Endodermal cell (in vitro differentiated cells): ENCODE measurements at regions not wholly inside any gene's neighbourhood (a gene's known extent, or its start where the extent isn't known, plus 50 kb on each side); places are given as distances from the start of the nearest gene placed in this dataset.

Source experiments
- DNase-seq: peaks from one replicate; pipeline ENCODE4 v3.0.0-alpha.2; 2017
- H3K27ac ChIP-seq: 2 replicates; pipeline ENCODE4 v1.5.1; 2013; ENCODE audit warnings: mild to moderate bottlenecking, low read depth, low read length, moderate library complexity
- H3K27me3 ChIP-seq: 2 replicates; pipeline ENCODE4 v1.6.1; 2013; ENCODE audit warnings: mild to moderate bottlenecking, low read length, moderate library complexity; ENCODE audit not compliant: insufficient read depth, control insufficient read depth, poor library complexity, severe bottlenecking
- H3K36me3 ChIP-seq: 2 replicates; pipeline ENCODE4 v1.7.0; 2013; ENCODE audit warnings: mild to moderate bottlenecking, low read length, moderate library complexity; ENCODE audit not compliant: control insufficient read depth, insufficient read depth
- H3K4me1 ChIP-seq: one replicate; pipeline ENCODE4 v1.7.0; 2013; ENCODE audit warnings: low read length; ENCODE audit not compliant: control insufficient read depth, insufficient read depth
- H3K4me3 ChIP-seq: 2 replicates; pipeline ENCODE4 v1.5.1; 2013; ENCODE audit warnings: mild to moderate bottlenecking, low read length, moderate library complexity
- H3K9ac ChIP-seq: 2 replicates; pipeline ENCODE4 v1.6.1; 2013; ENCODE audit warnings: mild to moderate bottlenecking, low read length, moderate library complexity; ENCODE audit not compliant: poor library complexity, severe bottlenecking; ENCODE audit errors: extremely low read depth
- H3K9me3 ChIP-seq: 2 replicates; pipeline ENCODE4 v1.6.1; 2013; ENCODE audit warnings: mild to moderate bottlenecking, low read length, moderate library complexity; ENCODE audit not compliant: control insufficient read depth
- H3K27ac Mint-ChIP-seq: 2 replicates; pipeline ENCODE4 v1.8.0; 2020; ENCODE audit warnings: mixed read lengths
- H3K27me3 Mint-ChIP-seq: 2 replicates; pipeline ENCODE4 v1.8.0; 2021; ENCODE audit warnings: mild to moderate bottlenecking, mixed read lengths; ENCODE audit not compliant: insufficient read depth
- H3K36me3 Mint-ChIP-seq: 2 replicates; pipeline ENCODE4 v1.8.0; 2020; ENCODE audit warnings: low read depth, mixed read lengths
- H3K4me1 Mint-ChIP-seq: 2 replicates; pipeline ENCODE4 v1.8.0; 2020; ENCODE audit warnings: mixed read lengths
- H3K4me3 Mint-ChIP-seq: 2 replicates; pipeline ENCODE4 v1.8.0; 2020; ENCODE audit warnings: mild to moderate bottlenecking, moderate library complexity, mixed read lengths
- H3K9me3 Mint-ChIP-seq: 2 replicates; pipeline ENCODE4 v1.8.0; 2020; ENCODE audit warnings: mild to moderate bottlenecking, mixed read lengths
- WGBS, 2 experiments: methylation state at CpG; one replicate each; pipeline versions ENCODE4 v1.1.5 to v1.1.7; 2013; ENCODE audit warnings: missing lambda C conversion rate in 2 of 2, mixed read lengths in 1 of 2; ENCODE audit not compliant: insufficient coverage in 1 of 2, insufficient read length in 1 of 2; 5-methylcytosine and 5-hydroxymethylcytosine counted together
- TF ChIP-seq, protein P1 (sequence below): fragments of 200-600 bp; sonication (generic); conservative IDR thresholded peaks from 2 replicates; pipeline ENCODE4 v1.5.0; 2021; ENCODE audit warnings: antibody characterized with exemption, mild to moderate bottlenecking

DNA sequence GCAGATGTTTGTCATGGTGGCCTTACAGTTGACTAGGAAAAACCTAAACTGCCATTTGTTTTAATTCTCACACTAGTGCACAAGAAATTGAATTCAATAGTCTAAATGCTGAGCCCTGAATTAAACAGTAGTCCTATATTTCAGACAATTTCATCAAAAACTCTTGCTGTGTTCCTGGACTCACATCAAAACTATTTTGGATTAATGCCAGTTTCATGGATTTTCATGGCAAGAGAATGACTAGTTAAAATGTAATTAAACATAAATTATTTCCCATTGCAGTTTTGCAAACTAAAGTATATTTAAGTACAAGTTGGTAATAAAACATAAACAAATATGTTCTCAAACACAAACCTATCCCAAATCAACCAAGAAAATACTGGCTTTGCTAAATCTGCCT, 468.0 kb upstream of the PRICKLE1 start:
- H3K4me1 ChIP-seq, result no peaks in the 10 kb centered on the region
- H3K9me3 ChIP-seq, result no peaks in the 10 kb centered on the region
- TF ChIP-seq, protein P1, sequence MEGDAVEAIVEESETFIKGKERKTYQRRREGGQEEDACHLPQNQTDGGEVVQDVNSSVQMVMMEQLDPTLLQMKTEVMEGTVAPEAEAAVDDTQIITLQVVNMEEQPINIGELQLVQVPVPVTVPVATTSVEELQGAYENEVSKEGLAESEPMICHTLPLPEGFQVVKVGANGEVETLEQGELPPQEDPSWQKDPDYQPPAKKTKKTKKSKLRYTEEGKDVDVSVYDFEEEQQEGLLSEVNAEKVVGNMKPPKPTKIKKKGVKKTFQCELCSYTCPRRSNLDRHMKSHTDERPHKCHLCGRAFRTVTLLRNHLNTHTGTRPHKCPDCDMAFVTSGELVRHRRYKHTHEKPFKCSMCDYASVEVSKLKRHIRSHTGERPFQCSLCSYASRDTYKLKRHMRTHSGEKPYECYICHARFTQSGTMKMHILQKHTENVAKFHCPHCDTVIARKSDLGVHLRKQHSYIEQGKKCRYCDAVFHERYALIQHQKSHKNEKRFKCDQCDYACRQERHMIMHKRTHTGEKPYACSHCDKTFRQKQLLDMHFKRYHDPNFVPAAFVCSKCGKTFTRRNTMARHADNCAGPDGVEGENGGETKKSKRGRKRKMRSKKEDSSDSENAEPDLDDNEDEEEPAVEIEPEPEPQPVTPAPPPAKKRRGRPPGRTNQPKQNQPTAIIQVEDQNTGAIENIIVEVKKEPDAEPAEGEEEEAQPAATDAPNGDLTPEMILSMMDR, result no peak
- H3K4me3 ChIP-seq, result no peak overlapping the region
- H3K9me3 Mint-ChIP-seq, result no peaks in the 10 kb centered on the region
- no peaks in the 10 kb centered on the region for H3K27me3 ChIP-seq
- H3K4me1 Mint-ChIP-seq, result no peaks in the 10 kb centered on the region
- DNase-seq, result no peak
- no peaks in the 10 kb centered on the region for H3K36me3 Mint-ChIP-seq
- H3K36me3 ChIP-seq, result no peaks in the 10 kb centered on the region
- no peak overlapping the region for H3K27ac Mint-ChIP-seq
- H3K27me3 Mint-ChIP-seq, result no peaks in the 10 kb centered on the region
- H3K4me3 Mint-ChIP-seq, result no peak overlapping the region
- no peak overlapping the region for H3K27ac ChIP-seq
- no peak overlapping the region for H3K9ac ChIP-seq

DNA sequence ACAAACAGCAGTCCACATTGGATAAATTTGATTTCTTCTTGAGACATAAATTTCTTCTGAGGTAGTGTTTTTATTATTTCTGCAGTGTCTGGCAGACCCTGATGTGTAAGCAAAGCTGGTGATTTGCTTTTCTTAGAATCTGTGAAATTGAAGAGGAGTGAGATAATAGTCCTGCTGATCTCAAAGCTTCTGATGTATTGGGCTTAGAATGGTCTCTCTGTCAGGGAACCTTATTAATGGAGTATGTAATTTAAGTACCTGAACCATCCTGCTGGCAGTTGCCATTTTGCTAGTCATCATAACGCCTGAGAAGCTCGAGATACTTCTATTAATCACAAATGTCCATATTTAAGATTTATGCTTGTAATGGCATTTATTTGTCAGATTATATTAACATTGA, 464.5 kb upstream of the PRICKLE1 start:
- H3K27me3 Mint-ChIP-seq, result no peaks in the 10 kb centered on the region
- Histone ChIP-seq H3K27me3 (no peaks in the 10 kb centered on the region), H3K27ac (no peak overlapping the region), H3K9ac (no peak overlapping the region), H3K4me3 (no peak overlapping the region), H3K9me3 (no peaks in the 10 kb centered on the region), H3K4me1 (no peaks in the 10 kb centered on the region), H3K36me3 (no peaks in the 10 kb centered on the region)
- H3K36me3 Mint-ChIP-seq, result no peaks in the 10 kb centered on the region
- TF ChIP-seq, protein P1, result no peak
- DNase-seq, result no peak
- H3K4me1 Mint-ChIP-seq, result no peaks in the 10 kb centered on the region
- H3K27ac Mint-ChIP-seq, result no peak overlapping the region
- H3K9me3 Mint-ChIP-seq, result no peaks in the 10 kb centered on the region
- H3K4me3 Mint-ChIP-seq, result no peak overlapping the region
- WGBS, 2 experiments, result no CpG with 5 or more reads among the region's 2 CpGs

DNA sequence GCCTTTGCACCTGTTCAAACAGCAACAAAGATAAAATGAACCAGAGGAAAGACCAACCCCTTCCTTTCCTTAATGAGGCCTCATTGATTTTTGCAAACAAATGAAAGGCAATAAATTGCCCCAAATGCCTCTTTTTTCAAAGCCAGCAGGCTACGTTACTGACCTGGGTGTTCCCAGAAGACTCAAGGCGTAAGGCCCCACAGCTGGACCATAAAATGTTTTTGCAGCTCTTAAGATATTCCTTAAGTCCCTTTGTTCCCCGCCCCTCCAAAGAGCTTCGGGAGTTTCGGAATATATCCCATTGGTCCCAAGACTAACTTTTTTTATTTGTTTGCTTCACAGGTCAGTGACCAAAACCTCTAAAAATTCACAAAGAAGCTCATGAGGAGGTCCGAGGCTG, 462.9 kb upstream of the PRICKLE1 start:
- Mint-ChIP-seq H3K9me3 (no peaks in the 10 kb centered on the region), H3K4me1 (no peaks in the 10 kb centered on the region), H3K27ac (no peak overlapping the region), H3K4me3 (no peak overlapping the region), H3K36me3 (no peaks in the 10 kb centered on the region), H3K27me3 (no peaks in the 10 kb centered on the region)
- no peak overlapping the region for H3K9ac ChIP-seq
- TF ChIP-seq, protein P1, result no peak
- no peak for DNase-seq
- no peaks in the 10 kb centered on the region for H3K27me3 ChIP-seq
- 92 to 93% methylated on average over 6 of the region's 6 CpGs for WGBS, 2 experiments
- H3K4me1 ChIP-seq, result no peaks in the 10 kb centered on the region
- H3K27ac ChIP-seq, result no peak overlapping the region
- no peaks in the 10 kb centered on the region for H3K36me3 ChIP-seq
- H3K9me3 ChIP-seq, result no peaks in the 10 kb centered on the region
- H3K4me3 ChIP-seq, result no peak overlapping the region
